D721Med (cell line): ENCODE measurements at regions not wholly inside any gene's neighbourhood (a gene's known extent, or its start where the extent isn't known, plus 50 kb on each side); places are given as distances from the start of the nearest gene placed in this dataset.
"Not testable (repeated sequence)": the region's sequence is repeated elsewhere in the genome, so short reads cannot be mapped to it uniquely, and the experiment has no call there.

ENCODE experiments used
- DNase-seq: peaks from one replicate; pipeline ENCODE4 v3.0.0; 2011; ENCODE audit warnings: low spot score; ENCODE audit not compliant: insufficient read length
- FAIRE-seq: peaks from 2 replicates; lab custom pipeline; 2011; peaks lifted over from hg19 to GRCh38; lab: Jason Lieb, UNC
- TF ChIP-seq, protein P1 (sequence below): IDR thresholded peaks from 2 replicates; pipeline ENCODE4 v1.5.1; 2012; ENCODE audit warnings: mild to moderate bottlenecking, control low read depth; ENCODE audit not compliant: insufficient read depth; ENCODE audit errors: missing control alignments

DNA sequence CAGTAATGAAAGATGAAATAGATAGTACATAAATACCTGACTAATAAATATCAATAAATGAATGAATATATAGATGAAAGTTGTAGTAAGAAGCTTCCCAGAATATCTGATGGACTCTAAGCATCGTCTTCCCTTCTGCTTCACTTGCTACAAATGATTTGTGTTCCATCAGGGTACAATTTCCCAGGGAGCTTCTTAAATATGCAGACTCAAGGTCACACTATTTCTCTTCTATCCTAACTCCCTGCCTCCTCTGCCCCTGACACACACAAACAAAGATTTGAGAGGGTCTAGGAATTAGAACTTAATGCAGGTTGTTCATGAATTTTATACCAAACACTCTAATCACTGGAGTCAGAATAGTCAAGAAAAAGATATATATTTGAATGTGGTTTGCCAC lies 415.9 kb upstream of the TMPRSS15 start:
- FAIRE-seq: no peak
- TF ChIP-seq, protein P1, sequence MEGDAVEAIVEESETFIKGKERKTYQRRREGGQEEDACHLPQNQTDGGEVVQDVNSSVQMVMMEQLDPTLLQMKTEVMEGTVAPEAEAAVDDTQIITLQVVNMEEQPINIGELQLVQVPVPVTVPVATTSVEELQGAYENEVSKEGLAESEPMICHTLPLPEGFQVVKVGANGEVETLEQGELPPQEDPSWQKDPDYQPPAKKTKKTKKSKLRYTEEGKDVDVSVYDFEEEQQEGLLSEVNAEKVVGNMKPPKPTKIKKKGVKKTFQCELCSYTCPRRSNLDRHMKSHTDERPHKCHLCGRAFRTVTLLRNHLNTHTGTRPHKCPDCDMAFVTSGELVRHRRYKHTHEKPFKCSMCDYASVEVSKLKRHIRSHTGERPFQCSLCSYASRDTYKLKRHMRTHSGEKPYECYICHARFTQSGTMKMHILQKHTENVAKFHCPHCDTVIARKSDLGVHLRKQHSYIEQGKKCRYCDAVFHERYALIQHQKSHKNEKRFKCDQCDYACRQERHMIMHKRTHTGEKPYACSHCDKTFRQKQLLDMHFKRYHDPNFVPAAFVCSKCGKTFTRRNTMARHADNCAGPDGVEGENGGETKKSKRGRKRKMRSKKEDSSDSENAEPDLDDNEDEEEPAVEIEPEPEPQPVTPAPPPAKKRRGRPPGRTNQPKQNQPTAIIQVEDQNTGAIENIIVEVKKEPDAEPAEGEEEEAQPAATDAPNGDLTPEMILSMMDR: no peak
- no peak for DNase-seq

DNA sequence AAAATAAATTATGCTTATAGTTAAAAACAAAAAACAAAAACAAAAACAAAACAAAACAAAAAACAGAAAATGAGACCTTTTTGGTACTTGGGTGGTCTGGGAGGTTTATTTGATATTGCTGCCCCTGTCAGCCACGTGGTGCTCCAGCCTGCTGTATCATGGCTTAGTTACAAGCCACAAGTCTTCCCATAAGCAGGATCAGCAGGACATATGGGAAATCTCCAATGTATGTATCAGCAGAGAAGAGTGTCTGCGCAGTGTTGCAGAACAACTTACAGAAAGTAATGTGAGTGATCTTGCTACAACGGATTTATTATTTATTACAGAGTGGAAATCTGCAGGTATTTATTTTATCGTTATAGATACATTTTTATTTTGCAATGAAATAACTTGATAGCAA lies 423.0 kb upstream of the TMPRSS15 start:
- DNase-seq: no peak
- FAIRE-seq: peak; percentile 29
- TF ChIP-seq, protein P1: no peak

DNA sequence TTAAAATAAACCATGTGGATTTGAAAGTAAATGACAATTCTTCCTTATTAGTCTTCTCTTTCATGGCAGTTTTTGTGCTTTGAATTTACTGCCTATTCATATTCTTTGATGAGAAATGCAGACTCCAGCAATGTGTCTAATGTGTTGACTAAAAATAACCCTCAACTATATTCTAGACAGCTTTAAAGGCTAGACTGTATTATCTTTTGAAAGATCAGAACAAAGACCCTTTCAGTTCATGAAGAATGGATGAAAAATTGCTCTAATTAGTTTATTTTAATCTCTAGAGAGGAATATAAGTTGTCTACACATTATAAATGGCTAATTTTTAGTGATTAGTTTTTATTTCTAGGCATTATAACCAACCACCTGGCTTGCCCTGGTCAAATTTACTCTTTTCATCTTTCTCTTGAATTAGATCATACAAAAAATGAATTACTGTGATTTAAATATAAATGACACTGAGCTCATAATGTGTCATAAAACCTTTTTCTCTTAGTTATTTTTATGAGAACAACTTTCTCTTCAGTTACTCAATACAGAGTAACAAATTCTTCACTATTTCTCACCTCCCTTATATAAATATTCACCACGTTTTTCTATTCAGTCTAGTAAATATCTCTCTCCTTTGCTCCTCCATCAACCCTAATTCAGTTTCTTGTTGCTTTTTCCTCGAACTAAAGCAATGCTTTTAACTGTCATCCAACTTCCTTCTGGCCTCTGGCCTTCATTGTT lies 428.5 kb upstream of the TMPRSS15 start:
- TF ChIP-seq, protein P1: no peak
- DNase-seq (no peak), FAIRE-seq (no peak)

DNA sequence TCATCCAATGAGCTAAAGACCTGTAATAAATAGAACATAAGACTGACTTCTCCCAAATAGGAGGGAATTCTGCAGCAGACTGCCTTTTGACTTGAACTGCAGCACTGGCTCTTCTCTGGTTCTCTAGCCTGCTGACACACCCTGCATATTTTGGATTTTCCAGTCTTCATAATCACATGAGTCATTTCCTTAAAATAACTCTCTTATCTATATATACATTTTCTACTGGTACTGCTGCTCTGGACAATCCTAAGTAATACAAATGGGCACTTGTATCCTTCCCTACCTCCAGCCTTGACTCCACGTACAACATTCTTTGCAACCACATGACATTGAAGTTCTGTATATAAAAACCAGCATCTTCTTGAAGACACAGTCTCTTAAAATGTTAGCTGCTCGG lies 429.4 kb upstream of the TMPRSS15 start:
- TF ChIP-seq, protein P1: no peak
- FAIRE-seq (no peak), DNase-seq (no peak)

DNA sequence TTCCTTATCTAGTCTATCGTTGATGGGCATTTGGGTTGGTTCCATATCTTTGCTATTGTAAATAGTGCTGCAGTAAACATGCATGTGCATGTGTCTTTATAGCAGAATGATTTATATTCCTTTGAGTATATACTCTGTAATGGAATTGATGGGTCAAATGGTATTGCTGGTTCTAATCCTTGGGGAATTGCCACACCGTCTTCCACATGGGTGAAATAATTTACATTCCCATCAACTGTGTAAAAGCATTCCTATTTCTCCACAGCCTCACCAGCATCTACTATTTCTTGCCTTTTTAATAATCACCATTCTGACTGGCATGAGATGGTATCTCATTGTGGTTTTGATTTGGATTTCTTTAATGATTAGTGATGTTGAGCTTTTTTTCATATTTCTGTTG lies 430.5 kb upstream of the TMPRSS15 start:
- DNase-seq, FAIRE-seq: not testable (repeated sequence)

DNA sequence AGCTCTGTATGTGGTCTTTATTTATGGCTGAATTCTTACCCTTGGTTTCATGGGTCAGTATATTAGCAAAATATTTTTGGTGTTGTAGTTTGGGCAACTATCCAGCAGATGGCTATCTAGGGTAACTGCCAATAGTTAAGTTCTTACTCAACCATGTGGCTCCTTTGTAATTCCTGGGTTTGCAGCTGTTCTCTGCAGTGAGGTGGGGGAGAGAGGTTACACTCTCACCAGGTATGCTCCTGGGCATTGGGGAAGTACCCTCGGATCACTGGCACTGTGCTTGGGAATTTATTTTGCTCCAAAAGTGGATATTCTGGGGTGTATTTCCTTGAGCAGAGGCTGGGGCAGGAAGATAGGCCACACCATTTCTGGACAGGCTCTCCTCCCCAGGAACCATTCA lies 436.7 kb upstream of the TMPRSS15 start:
- FAIRE-seq (no peak), DNase-seq (no peak)
- TF ChIP-seq, protein P1: no peak

DNA sequence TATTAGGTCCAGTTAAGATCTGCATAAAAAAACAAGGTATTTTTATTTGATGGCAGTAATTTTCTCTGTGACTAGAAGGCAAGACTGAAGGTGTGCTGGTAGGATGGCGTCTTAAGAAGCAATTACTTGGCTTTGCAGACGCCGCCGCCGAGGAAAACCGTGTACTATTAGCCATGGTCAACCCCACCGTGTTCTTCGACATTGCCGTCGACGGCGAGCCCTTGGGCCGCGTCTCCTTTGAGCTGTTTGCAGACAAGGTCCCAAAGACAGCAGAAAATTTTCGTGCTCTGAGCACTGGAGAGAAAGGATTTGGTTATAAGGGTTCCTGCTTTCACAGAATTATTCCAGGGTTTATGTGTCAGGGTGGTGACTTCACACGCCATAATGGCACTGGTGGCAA lies 454.0 kb upstream of the TMPRSS15 start:
- DNase-seq, FAIRE-seq: not testable (repeated sequence)

DNA sequence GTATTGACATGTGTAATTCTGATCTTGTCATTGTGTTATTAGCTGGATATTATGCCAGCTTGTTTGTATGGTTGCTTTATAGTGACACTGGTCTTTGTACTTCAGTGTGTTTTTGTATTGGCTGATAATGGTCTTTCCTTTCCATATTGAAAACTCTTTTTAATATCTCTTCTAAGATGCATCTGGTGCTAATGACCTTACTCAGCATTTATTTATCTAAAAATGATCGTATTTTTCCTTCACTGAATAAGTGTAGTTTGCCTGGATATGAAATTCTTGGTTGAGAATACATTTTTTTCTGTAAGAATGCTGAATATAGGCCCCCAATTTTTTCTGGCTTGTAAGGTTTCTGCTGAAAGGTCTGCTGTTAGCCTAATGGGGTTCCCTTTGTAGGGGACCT lies 465.5 kb upstream of the TMPRSS15 start:
- no peak for DNase-seq
- FAIRE-seq: no peak
- TF ChIP-seq, protein P1: no peak
